ENCODE measurements at regions not wholly inside any gene's neighbourhood (a gene's known extent, or its start where the extent isn't known, plus 50 kb on each side); places are given as distances from the start of the nearest gene placed in this dataset.

- Histone ChIP-seq H2AFZ (ENCODE audit: low read length) (no peak overlapping the region), H3K4me2 (ENCODE audit: low read length) (no peak overlapping the region), H3K9me2 (ENCODE audit: insufficient read depth, low read length) (no peaks in the 10 kb centered on the region), H3K4me3 (ENCODE audit: low read depth, low read length, poor library complexity, severe bottlenecking) (no peak overlapping the region), H3K9me3 (ENCODE audit: low read length) (no peaks in the 10 kb centered on the region), H3K36me3 (ENCODE audit: insufficient read depth, low read length) (no peaks in the 10 kb centered on the region), H3K4me1 (ENCODE audit: insufficient read depth, low read length, poor library complexity, severe bottlenecking) (no peaks in the 10 kb centered on the region), H4K20me1 (ENCODE audit: insufficient read depth, low read length) (no peaks in the 10 kb centered on the region), H3K79me2 (ENCODE audit: insufficient read depth, low read depth, low read length) (no peaks in the 10 kb centered on the region), H3K27ac (ENCODE audit: low read depth, low read length, poor library complexity, severe bottlenecking) (no peak overlapping the region)
- intact Hi-C loops (cut with micrococcal nuclease; ENCODE audit: unreplicated experiment): no loop called here
- no peak for TF ChIP-seq EZH2phosphoT487 (IDR thresholded peaks at IDR 0.05; ENCODE audit: borderline replicate concordance, low read depth, low read length)
- no peak for TF ChIP-seq CTCF (conservative IDR thresholded peaks at IDR 0.05; ENCODE audit: low read length)
- CTCF ChIA-PET (ENCODE audit: unreplicated experiment): no interaction called here
- POLR2A ChIA-PET: no interaction called here
- DNase-seq (ENCODE audit: low spot score): no peak
- BruUV-seq (replicated peaks): no TSS peak
Observed at GRCh38 chr9:89848060-89849040, 243.5 kb downstream of the GADD45G start.

GRCh38 chr9:89849096-89849495 is 244.3 kb downstream of the GADD45G start:
- no peak for TF ChIP-seq CTCF (conservative IDR thresholded peaks at IDR 0.05; ENCODE audit: low read length)
- no peak for TF ChIP-seq EZH2phosphoT487 (IDR thresholded peaks at IDR 0.05; ENCODE audit: borderline replicate concordance, low read depth, low read length)
- intact Hi-C loops (cut with micrococcal nuclease; ENCODE audit: unreplicated experiment): no loop called here
- no peaks in the 10 kb centered on the region for H3K9me3 ChIP-seq (ENCODE audit: low read length)
- H4K20me1 ChIP-seq (ENCODE audit: insufficient read depth, low read length): no peaks in the 10 kb centered on the region
- H2AFZ ChIP-seq (ENCODE audit: low read length): no peak overlapping the region
- DNase-seq (ENCODE audit: low spot score): no peak
- H3K27ac ChIP-seq (ENCODE audit: low read depth, low read length, poor library complexity, severe bottlenecking): no peak overlapping the region
- ChIA-PET CTCF (ENCODE audit: unreplicated experiment) (no interaction called here), POLR2A (no interaction called here)
- H3K79me2 ChIP-seq (ENCODE audit: insufficient read depth, low read depth, low read length): no peaks in the 10 kb centered on the region
- no peaks in the 10 kb centered on the region for H3K4me1 ChIP-seq (ENCODE audit: insufficient read depth, low read length, poor library complexity, severe bottlenecking)
- H3K4me3 ChIP-seq (ENCODE audit: low read depth, low read length, poor library complexity, severe bottlenecking): no peak overlapping the region
- H3K9me2 ChIP-seq (ENCODE audit: insufficient read depth, low read length): no peaks in the 10 kb centered on the region
- H3K4me2 ChIP-seq (ENCODE audit: low read length): no peak overlapping the region
- no peaks in the 10 kb centered on the region for H3K36me3 ChIP-seq (ENCODE audit: insufficient read depth, low read length)
- no TSS peak for BruUV-seq (replicated peaks)

- TF ChIP-seq EZH2phosphoT487 (IDR thresholded peaks at IDR 0.05; ENCODE audit: borderline replicate concordance, low read depth, low read length) (no peak), CTCF (conservative IDR thresholded peaks at IDR 0.05; ENCODE audit: low read length) (no peak)
- no peak overlapping the region for H3K27ac ChIP-seq (ENCODE audit: low read depth, low read length, poor library complexity, severe bottlenecking)
- no peak overlapping the region for H3K4me3 ChIP-seq (ENCODE audit: low read depth, low read length, poor library complexity, severe bottlenecking)
- CTCF ChIA-PET (ENCODE audit: unreplicated experiment): no interaction called here
- no peaks in the 10 kb centered on the region for H3K36me3 ChIP-seq (ENCODE audit: insufficient read depth, low read length)
- H3K9me3 ChIP-seq (ENCODE audit: low read length): no peaks in the 10 kb centered on the region
- intact Hi-C loops (cut with micrococcal nuclease; ENCODE audit: unreplicated experiment): no loop called here
- H3K9me2 ChIP-seq (ENCODE audit: insufficient read depth, low read length): no peaks in the 10 kb centered on the region
- no peaks in the 10 kb centered on the region for H3K79me2 ChIP-seq (ENCODE audit: insufficient read depth, low read depth, low read length)
- BruUV-seq (replicated peaks): no TSS peak
- H3K4me2 ChIP-seq (ENCODE audit: low read length): no peak overlapping the region
- POLR2A ChIA-PET: interaction anchor here (0.6 kb wide), 1 partner anchor 119 kb away, joined by 3 read pairs; no protein-coding TSS in a partner anchor
- H4K20me1 ChIP-seq (ENCODE audit: insufficient read depth, low read length): no peaks in the 10 kb centered on the region
- H2AFZ ChIP-seq (ENCODE audit: low read length): no peak overlapping the region
- H3K4me1 ChIP-seq (ENCODE audit: insufficient read depth, low read length, poor library complexity, severe bottlenecking): no peaks in the 10 kb centered on the region
- no peak for DNase-seq (ENCODE audit: low spot score)
Observed at GRCh38 chr9:89850153-89850552, 245.3 kb downstream of the GADD45G start.

All from OCI-LY7 (cell line).